Transverse colon (tissue), 4 donors: ENCODE measurements at regions not wholly inside any gene's neighbourhood (a gene's known extent, or its start where the extent isn't known, plus 50 kb on each side); places are given as distances from the start of the nearest gene placed in this dataset.

Experiments used
- DNase-seq: peaks from one replicate; pipeline ENCODE4 v3.0.0-alpha.2; 2019
- H3K27ac ChIP-seq, 4 donors: fragments of 200-600 bp; sonication (generic); 2 replicates each; pipeline ENCODE4 v1.5.1; 2016 to 2018; ENCODE audit warnings: inconsistent platforms in 4 of 4
- H3K27me3 ChIP-seq: fragments of 200-600 bp; sonication (generic); 2 replicates; pipeline ENCODE4 v1.5.1; 2017; ENCODE audit warnings: inconsistent platforms
- H3K36me3 ChIP-seq, 4 donors: fragments of 200-600 bp; sonication (generic); 2 replicates each; pipeline ENCODE4 v1.5.1; 2017 to 2019; ENCODE audit warnings: inconsistent platforms in 4 of 4
- H3K4me1 ChIP-seq, 4 donors: fragments of 200-600 bp; sonication (generic); 2 replicates each; pipeline ENCODE4 v1.5.1; 2017 to 2020; ENCODE audit warnings: inconsistent platforms in 4 of 4
- H3K4me3 ChIP-seq, 4 donors: fragments of 200-600 bp; sonication (generic); 1 replicate in 1 of 4; 2 replicates in 3 of 4; pipeline versions ENCODE4 v1.5.1 to v1.6.1; 2017 to 2019; ENCODE audit warnings: inconsistent platforms in 4 of 4
- H3K9me3 ChIP-seq, 2 donors: fragments of 200-600 bp; sonication (generic); 2 replicates each; pipeline ENCODE4 v1.5.1; 2017 to 2019; ENCODE audit warnings: inconsistent platforms in 2 of 2
- EP300 ChIP-seq: sonication (generic); formaldehyde crosslinking; IDR thresholded peaks from one replicate; pipeline ENCODE4 v1.6.1; 2017; ENCODE audit warnings: antibody characterized with exemption, low read depth
- POLR2A ChIP-seq: fragments of 450-650 bp; IDR thresholded peaks from one replicate; pipeline ENCODE4 v1.6.1; 2016; ENCODE audit warnings: antibody characterized with exemption, mild to moderate bottlenecking, moderate library complexity
- POLR2AphosphoS5 ChIP-seq, 3 donors: sonication (generic); formaldehyde crosslinking; IDR thresholded peaks; one replicate each; pipeline ENCODE4 v1.6.1; 2016; ENCODE audit warnings: antibody characterized with exemption in 3 of 3
- WGBS, 2 donors: methylation state at CpG; one replicate each; pipeline ENCODE4 v1.1.5; 2018; ENCODE audit warnings: low coverage in 1 of 2; 5-methylcytosine and 5-hydroxymethylcytosine counted together
- in situ Hi-C, 4 donors: fragments of 200-750 bp; cut with MboI; loops; one replicate each; pipeline versions ENCODE4 v1.15.0 to v1.15.1; 2017; ENCODE audit warnings: low sequenced_read_pairs in 3 of 4, low pct_ligation_motif_present in 1 of 4, low pct_unique_long_range_greater_than_20kb in 1 of 4
- intact Hi-C: fragments of 100-400 bp; cut with DNase I; formaldehyde crosslinking; loops from one replicate; pipeline ENCODE4 v1.15.1; 2023; ENCODE audit warnings: low total_unique reads
- TF ChIP-seq, protein P1 (sequence below), 5 experiments: fragments of 200-600 bp in 3 of 5; fragments of 450-650 bp in 2 of 5; sonication (generic) in 3 of 5; IDR thresholded peaks; 1 replicate in 2 of 5; 2 replicates in 3 of 5; pipeline ENCODE4 v1.5.1; 2016 to 2017; ENCODE audit warnings: antibody characterized with exemption in 5 of 5, inconsistent platforms in 3 of 5, mild to moderate bottlenecking in 2 of 5, moderate library complexity in 1 of 5

DNA sequence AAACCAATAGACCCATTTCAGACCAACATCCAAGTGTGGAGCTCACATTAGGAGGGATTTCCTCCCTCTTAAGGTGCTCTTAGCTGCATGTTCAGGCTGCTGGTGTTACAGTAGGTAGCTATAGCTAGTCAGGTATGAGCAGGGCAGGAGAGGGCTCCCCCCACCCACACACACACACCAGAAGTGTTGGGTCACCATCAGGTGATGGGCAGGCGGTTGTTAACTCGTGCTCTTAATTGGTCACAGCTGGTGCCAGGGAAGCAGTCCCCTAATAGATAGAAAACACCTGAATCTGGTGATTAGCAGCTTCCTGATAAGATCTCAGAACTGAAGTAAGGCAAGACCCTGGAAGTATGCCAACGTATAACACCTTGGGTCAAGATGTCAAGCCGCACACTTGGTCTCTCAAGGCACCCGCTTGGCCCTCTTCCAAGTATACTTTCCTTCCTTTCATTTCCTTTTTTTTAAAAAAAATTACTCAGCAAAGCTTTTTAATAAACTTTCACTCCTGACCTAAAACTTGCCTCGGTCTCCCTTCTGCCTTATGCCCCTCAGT is 532.4 kb downstream of the DNAH5 start:
- in situ Hi-C loops: no loop called here
- no peaks in the 10 kb centered on the region for H3K27me3 ChIP-seq
- DNase-seq: no peak
- intact Hi-C loops: no loop called here
- H3K36me3 ChIP-seq: no peaks in the 10 kb centered on the region
- H3K4me1 ChIP-seq: no peaks in the 10 kb centered on the region
- no peak overlapping the region for H3K27ac ChIP-seq
- no peaks in the 10 kb centered on the region for H3K9me3 ChIP-seq
- no peak for TF ChIP-seq EP300
- no peak for TF ChIP-seq POLR2AphosphoS5 (IDR thresholded peaks at IDR 0.05)
- TF ChIP-seq POLR2A: no peak
- TF ChIP-seq, protein P1, sequence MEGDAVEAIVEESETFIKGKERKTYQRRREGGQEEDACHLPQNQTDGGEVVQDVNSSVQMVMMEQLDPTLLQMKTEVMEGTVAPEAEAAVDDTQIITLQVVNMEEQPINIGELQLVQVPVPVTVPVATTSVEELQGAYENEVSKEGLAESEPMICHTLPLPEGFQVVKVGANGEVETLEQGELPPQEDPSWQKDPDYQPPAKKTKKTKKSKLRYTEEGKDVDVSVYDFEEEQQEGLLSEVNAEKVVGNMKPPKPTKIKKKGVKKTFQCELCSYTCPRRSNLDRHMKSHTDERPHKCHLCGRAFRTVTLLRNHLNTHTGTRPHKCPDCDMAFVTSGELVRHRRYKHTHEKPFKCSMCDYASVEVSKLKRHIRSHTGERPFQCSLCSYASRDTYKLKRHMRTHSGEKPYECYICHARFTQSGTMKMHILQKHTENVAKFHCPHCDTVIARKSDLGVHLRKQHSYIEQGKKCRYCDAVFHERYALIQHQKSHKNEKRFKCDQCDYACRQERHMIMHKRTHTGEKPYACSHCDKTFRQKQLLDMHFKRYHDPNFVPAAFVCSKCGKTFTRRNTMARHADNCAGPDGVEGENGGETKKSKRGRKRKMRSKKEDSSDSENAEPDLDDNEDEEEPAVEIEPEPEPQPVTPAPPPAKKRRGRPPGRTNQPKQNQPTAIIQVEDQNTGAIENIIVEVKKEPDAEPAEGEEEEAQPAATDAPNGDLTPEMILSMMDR (IDR thresholded peaks at IDR 0.05): no peak
- H3K4me3 ChIP-seq: no peak overlapping the region
- WGBS, 2 donors: 67 to 70% methylated on average over 3 to 6 of the region's 6 CpGs

DNA sequence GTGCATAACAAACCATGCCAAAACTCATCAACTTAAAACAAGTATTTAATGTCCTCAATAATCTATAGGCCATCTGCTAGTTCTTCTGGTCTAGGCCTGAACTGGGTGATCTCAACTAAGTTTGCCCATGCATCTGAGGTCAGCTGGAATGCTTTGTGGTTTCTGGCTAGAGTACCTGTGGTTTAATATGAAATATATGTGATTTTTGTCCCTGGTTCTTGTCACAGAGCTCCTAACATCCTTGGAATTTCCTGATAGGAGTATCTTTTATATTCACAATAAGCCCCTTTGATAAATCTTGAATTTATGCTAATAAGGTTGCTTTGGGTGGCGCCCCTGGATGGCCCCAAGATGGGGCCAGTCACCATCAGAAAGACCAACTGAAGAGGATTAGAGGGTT is 535.9 kb downstream of the DNAH5 start:
- H3K4me3 ChIP-seq: no peak overlapping the region
- no peak for TF ChIP-seq POLR2AphosphoS5 (IDR thresholded peaks at IDR 0.05)
- TF ChIP-seq POLR2A: no peak
- TF ChIP-seq, protein P1 (IDR thresholded peaks at IDR 0.05): no peak
- TF ChIP-seq EP300: no peak
- H3K27me3 ChIP-seq: no peaks in the 10 kb centered on the region
- in situ Hi-C loops (no loop called here), intact Hi-C loops (no loop called here)
- H3K27ac ChIP-seq: no peak overlapping the region
- DNase-seq: no peak
- H3K4me1 ChIP-seq: no peaks in the 10 kb centered on the region
- H3K36me3 ChIP-seq: no peaks in the 10 kb centered on the region
- no peaks in the 10 kb centered on the region for H3K9me3 ChIP-seq
- WGBS, 2 donors: 0% methylated on average over 1 of the region's 1 CpG; no CpG with 5 or more reads in 1 of the 2 donors

DNA sequence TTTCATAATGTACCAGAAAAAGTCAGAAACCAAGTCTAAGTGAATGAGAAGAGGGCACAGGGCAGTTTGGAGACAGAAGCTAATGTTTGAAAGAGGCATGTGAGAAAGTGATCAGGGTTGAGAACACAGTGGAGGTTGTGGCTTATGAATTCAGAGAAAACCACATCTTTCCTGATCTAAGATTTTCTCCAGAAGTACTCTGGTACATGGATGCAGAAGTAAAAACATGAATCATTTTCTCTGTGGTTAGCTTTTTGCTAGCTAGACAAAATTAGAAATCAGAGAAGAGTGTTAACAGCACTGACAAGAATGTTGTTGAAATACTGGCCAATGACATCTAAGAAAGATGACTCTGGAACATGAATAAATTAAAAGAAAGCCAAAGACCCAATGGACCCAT is 541.1 kb downstream of the DNAH5 start:
- in situ Hi-C loops: no loop called here
- Histone ChIP-seq H3K27ac (no peak overlapping the region), H3K9me3 (no peaks in the 10 kb centered on the region), H3K4me3 (no peak overlapping the region), H3K36me3 (no peaks in the 10 kb centered on the region), H3K27me3 (no peaks in the 10 kb centered on the region), H3K4me1 (no peaks in the 10 kb centered on the region)
- intact Hi-C loops: no loop called here
- no peak for TF ChIP-seq POLR2A
- TF ChIP-seq EP300: no peak
- TF ChIP-seq, protein P1 (IDR thresholded peaks at IDR 0.05): no peak
- TF ChIP-seq POLR2AphosphoS5 (IDR thresholded peaks at IDR 0.05): no peak
- no peak for DNase-seq

DNA sequence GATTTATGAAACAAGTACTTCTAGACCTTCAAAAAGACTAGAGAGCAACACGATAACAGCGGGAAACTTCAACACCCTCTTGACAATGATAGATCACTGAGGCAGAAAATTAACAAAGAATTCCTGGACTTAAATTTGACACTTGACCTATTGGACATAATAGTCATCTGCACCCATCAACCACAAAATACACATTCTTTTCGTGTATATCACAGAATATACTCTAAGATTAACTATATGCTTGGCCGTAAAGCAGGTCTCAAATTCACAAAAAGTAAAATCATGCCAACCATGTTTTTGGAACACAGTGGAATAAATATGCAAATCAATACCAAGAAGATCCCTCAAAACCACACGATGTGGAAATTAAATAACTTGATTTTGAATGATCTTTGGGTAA is 559.4 kb downstream of the DNAH5 start:
- 74 to 83% methylated on average over 5 of the region's 5 CpGs for WGBS, 2 donors

More for the DNA sequence above, 559.4 kb downstream of the DNAH5 start:
- in situ Hi-C loops (no loop called here), intact Hi-C loops (no loop called here)
- Histone ChIP-seq H3K4me1 (no peaks in the 10 kb centered on the region), H3K36me3 (no peaks in the 10 kb centered on the region), H3K27ac (no peak overlapping the region), H3K4me3 (no peak overlapping the region), H3K9me3 (no peaks in the 10 kb centered on the region), H3K27me3 (no peaks in the 10 kb centered on the region)
- no peak for DNase-seq
- TF ChIP-seq POLR2A (no peak), POLR2AphosphoS5 (IDR thresholded peaks at IDR 0.05) (no peak), EP300 (no peak)
- TF ChIP-seq, protein P1 (IDR thresholded peaks at IDR 0.05): no peak
